ENCODE measurements at regions not wholly inside any gene's neighbourhood (a gene's known extent, or its start where the extent isn't known, plus 50 kb on each side); places are given as distances from the start of the nearest gene placed in this dataset.

DNA sequence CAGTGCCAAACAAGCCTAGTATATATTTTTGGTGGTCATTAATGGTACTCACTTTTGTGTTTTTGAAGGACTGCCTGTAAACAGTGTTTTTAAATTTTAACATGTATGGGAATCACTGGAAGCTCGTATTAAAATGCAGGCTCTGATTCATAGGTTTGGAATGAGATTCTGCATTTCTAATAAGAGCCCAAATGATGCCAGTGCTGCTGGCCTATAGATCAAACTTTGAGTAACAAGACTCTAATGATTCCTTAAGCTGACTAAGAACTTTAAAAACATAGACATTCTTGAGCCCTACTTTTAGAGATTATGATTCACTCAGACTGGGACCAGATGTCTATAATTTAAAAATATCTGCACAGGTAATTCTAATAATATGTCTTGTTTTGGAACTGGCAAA is 823.2 kb upstream of the LCORL start:
- CTCF ChIA-PET, result no interaction called here
- POLR2A ChIA-PET (ENCODE audit: unreplicated experiment), result no interaction called here
- Histone ChIP-seq H3K4me2 (no peak overlapping the region), H3K4me1 (replicated peaks; ENCODE audit: insufficient read depth) (no peaks in the 10 kb centered on the region), H3K4me3 (no peak overlapping the region), H3K9me2 (ENCODE audit: insufficient read depth) (no peaks in the 10 kb centered on the region), H3K27me3 (ENCODE audit: insufficient read depth, low read depth) (no peaks in the 10 kb centered on the region), H3K79me2 (ENCODE audit: low read depth) (no peaks in the 10 kb centered on the region), H3K36me3 (ENCODE audit: low read depth) (no peaks in the 10 kb centered on the region), H4K20me1 (ENCODE audit: insufficient read depth) (no peaks in the 10 kb centered on the region), H3F3A (ENCODE audit: insufficient read depth, low read depth) (no peaks in the 10 kb centered on the region), H3K27ac (no peak overlapping the region), H2AFZ (no peak overlapping the region), H3K9me3 (ENCODE audit: insufficient read depth, low read depth) (no peaks in the 10 kb centered on the region)
- TF ChIP-seq, protein P1, sequence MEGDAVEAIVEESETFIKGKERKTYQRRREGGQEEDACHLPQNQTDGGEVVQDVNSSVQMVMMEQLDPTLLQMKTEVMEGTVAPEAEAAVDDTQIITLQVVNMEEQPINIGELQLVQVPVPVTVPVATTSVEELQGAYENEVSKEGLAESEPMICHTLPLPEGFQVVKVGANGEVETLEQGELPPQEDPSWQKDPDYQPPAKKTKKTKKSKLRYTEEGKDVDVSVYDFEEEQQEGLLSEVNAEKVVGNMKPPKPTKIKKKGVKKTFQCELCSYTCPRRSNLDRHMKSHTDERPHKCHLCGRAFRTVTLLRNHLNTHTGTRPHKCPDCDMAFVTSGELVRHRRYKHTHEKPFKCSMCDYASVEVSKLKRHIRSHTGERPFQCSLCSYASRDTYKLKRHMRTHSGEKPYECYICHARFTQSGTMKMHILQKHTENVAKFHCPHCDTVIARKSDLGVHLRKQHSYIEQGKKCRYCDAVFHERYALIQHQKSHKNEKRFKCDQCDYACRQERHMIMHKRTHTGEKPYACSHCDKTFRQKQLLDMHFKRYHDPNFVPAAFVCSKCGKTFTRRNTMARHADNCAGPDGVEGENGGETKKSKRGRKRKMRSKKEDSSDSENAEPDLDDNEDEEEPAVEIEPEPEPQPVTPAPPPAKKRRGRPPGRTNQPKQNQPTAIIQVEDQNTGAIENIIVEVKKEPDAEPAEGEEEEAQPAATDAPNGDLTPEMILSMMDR (conservative IDR thresholded peaks at IDR 0.05), result no peak
- no peak for TF ChIP-seq EZH2 (IDR thresholded peaks at IDR 0.05; ENCODE audit: low read depth)
- intact Hi-C loops (cut with micrococcal nuclease; ENCODE audit: unreplicated experiment), result no loop called here
- no TSS peak for BruUV-seq (replicated peaks)
- no peak for DNase-seq

DNA sequence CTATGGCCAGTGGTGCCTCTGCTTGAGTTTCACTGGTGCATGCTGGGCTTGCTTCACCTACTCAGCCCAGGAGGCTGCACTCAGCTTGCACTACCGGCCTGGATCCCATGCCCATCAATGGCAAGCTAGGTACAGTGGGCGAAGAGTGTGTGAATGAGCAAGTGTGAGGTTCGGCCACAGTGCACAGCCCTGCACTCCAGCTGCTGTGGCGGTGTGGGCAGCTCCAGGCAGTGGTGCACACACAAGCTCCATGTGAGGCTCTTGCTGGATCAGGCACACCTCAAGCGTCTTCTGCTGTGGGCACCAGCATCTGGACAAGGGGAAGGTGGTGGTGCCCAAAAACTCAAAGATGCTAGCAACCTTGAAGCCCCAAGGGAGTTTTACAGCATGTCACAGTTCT is 820.9 kb upstream of the LCORL start:
- Histone ChIP-seq H3K79me2 (ENCODE audit: low read depth) (no peaks in the 10 kb centered on the region), H4K20me1 (ENCODE audit: insufficient read depth) (no peaks in the 10 kb centered on the region), H3K4me2 (no peak overlapping the region), H3F3A (ENCODE audit: insufficient read depth, low read depth) (no peaks in the 10 kb centered on the region), H3K27me3 (ENCODE audit: insufficient read depth, low read depth) (no peaks in the 10 kb centered on the region), H3K27ac (no peak overlapping the region), H2AFZ (no peak overlapping the region), H3K36me3 (ENCODE audit: low read depth) (no peaks in the 10 kb centered on the region), H3K9me2 (ENCODE audit: insufficient read depth) (no peaks in the 10 kb centered on the region), H3K4me1 (replicated peaks; ENCODE audit: insufficient read depth) (no peaks in the 10 kb centered on the region), H3K9me3 (ENCODE audit: insufficient read depth, low read depth) (no peaks in the 10 kb centered on the region), H3K4me3 (no peak overlapping the region)
- BruUV-seq (replicated peaks), result no TSS peak
- TF ChIP-seq, protein P1 (conservative IDR thresholded peaks at IDR 0.05), result no peak
- TF ChIP-seq EZH2 (IDR thresholded peaks at IDR 0.05; ENCODE audit: low read depth), result no peak
- intact Hi-C loops (cut with micrococcal nuclease; ENCODE audit: unreplicated experiment), result no loop called here
- DNase-seq, result no peak
- POLR2A ChIA-PET (ENCODE audit: unreplicated experiment), result no interaction called here
- CTCF ChIA-PET, result no interaction called here

DNA sequence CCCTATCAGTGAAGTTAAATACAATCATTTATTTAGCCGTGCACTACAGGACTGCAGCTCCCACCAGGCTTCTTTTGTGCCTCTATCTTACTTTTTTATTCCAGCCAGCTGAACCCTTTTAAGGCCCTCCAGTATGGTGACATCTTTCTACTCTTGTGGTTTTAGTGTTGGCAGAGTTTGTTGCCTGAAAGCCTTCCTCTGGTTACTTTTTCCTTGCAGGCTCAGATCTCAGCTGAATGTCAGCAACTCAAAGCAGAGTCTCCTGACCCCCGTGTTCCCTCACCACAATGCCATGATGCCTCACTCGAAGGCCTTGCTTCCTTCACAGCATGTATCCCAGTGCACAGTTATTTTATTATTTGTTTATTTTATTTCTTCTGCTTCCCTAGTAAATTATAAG is 818.9 kb upstream of the LCORL start:
- Histone ChIP-seq H2AFZ (no peak overlapping the region), H3K9me2 (ENCODE audit: insufficient read depth) (no peaks in the 10 kb centered on the region)
- CTCF ChIA-PET, result no interaction called here

More for the DNA sequence above, 818.9 kb upstream of the LCORL start:
- no peak for TF ChIP-seq EZH2 (IDR thresholded peaks at IDR 0.05; ENCODE audit: low read depth)
- TF ChIP-seq, protein P1 (conservative IDR thresholded peaks at IDR 0.05), result no peak
- H3K79me2 ChIP-seq (ENCODE audit: low read depth), result no peaks in the 10 kb centered on the region
- H4K20me1 ChIP-seq (ENCODE audit: insufficient read depth), result no peaks in the 10 kb centered on the region
- H3F3A ChIP-seq (ENCODE audit: insufficient read depth, low read depth), result no peaks in the 10 kb centered on the region
- no peaks in the 10 kb centered on the region for H3K4me1 ChIP-seq (replicated peaks; ENCODE audit: insufficient read depth)
- BruUV-seq (replicated peaks), result no TSS peak
- no peaks in the 10 kb centered on the region for H3K9me3 ChIP-seq (ENCODE audit: insufficient read depth, low read depth)
- intact Hi-C loops (cut with micrococcal nuclease; ENCODE audit: unreplicated experiment), result no loop called here
- no peak overlapping the region for H3K4me2 ChIP-seq
- H3K27ac ChIP-seq, result no peak overlapping the region
- H3K27me3 ChIP-seq (ENCODE audit: insufficient read depth, low read depth), result no peaks in the 10 kb centered on the region
- no peak overlapping the region for H3K4me3 ChIP-seq
- no peaks in the 10 kb centered on the region for H3K36me3 ChIP-seq (ENCODE audit: low read depth)
- DNase-seq, result no peak
- POLR2A ChIA-PET (ENCODE audit: unreplicated experiment), result no interaction called here

All from PC-9 (cell line).